H9 (cell line): ENCODE measurements at regions not wholly inside any gene's neighbourhood (a gene's known extent, or its start where the extent isn't known, plus 50 kb on each side); places are given as distances from the start of the nearest gene placed in this dataset.
A peak's percentile ranks its signal among the peaks of the same experiment; 100 is the strongest.

Experiments used
- DNase-seq: peaks from one replicate; pipeline ENCODE4 v3.0.0-alpha.2; 2017
- H2AFZ ChIP-seq: one replicate; pipeline ENCODE4 v1.6.1; 2013; ENCODE audit warnings: mild to moderate bottlenecking, low read length, control low read depth, moderate library complexity
- H2AK5ac ChIP-seq: 2 replicates; pipeline ENCODE4 v1.6.1; 2013; ENCODE audit warnings: low read length, control low read depth, mixed read lengths; ENCODE audit not compliant: insufficient read length
- H2BK120ac ChIP-seq: one replicate; pipeline ENCODE4 v1.6.1; 2013; ENCODE audit warnings: low read depth, mild to moderate bottlenecking, low read length, control low read depth, inconsistent platforms; ENCODE audit not compliant: poor library complexity, severe bottlenecking
- H2BK12ac ChIP-seq: 2 replicates; pipeline ENCODE4 v1.6.1; 2013; ENCODE audit warnings: low read length, control low read depth, mixed read lengths, low read depth; ENCODE audit not compliant: insufficient read length
- H2BK15ac ChIP-seq: 2 replicates; pipeline ENCODE4 v1.6.1; 2013; ENCODE audit warnings: low read depth, low read length, control low read depth
- H2BK20ac ChIP-seq: one replicate; pipeline ENCODE4 v1.6.1; 2013; ENCODE audit warnings: low read depth, mild to moderate bottlenecking, low read length, control low read depth, inconsistent platforms; ENCODE audit not compliant: poor library complexity, severe bottlenecking
- H2BK5ac ChIP-seq: 2 replicates; pipeline ENCODE4 v1.6.1; 2013; ENCODE audit warnings: low read length, control low read depth, mixed read lengths; ENCODE audit not compliant: insufficient read length
- H3K14ac ChIP-seq: 2 replicates; pipeline ENCODE4 v1.6.1; 2013; ENCODE audit warnings: low read length, control low read depth; ENCODE audit not compliant: insufficient read depth
- H3K18ac ChIP-seq: 2 replicates; pipeline ENCODE4 v1.6.1; 2013; ENCODE audit warnings: low read depth, mild to moderate bottlenecking, mixed read lengths, low read length, control low read depth; ENCODE audit not compliant: insufficient read length
- H3K23ac ChIP-seq: 2 replicates; pipeline ENCODE4 v1.6.1; 2013; ENCODE audit warnings: low read length, control low read depth, mixed read lengths, low read depth; ENCODE audit not compliant: insufficient read length
- H3K23me2 ChIP-seq: 2 replicates; pipeline ENCODE4 v1.6.1; 2013; ENCODE audit warnings: low read depth, mild to moderate bottlenecking, mixed read lengths, low read length, control low read depth; ENCODE audit not compliant: insufficient read length, poor library complexity, severe bottlenecking
- H3K27ac ChIP-seq: 2 replicates; pipeline ENCODE4 v1.5.1; 2013; ENCODE audit warnings: low read length, control low read depth, mixed read lengths, low read depth; ENCODE audit not compliant: insufficient read length
- H3K27me3 ChIP-seq: 2 replicates; pipeline ENCODE4 v1.6.1; 2013; ENCODE audit warnings: low read length, control low read depth, inconsistent platforms; ENCODE audit not compliant: insufficient read depth
- H3K4ac ChIP-seq: 2 replicates; pipeline ENCODE4 v1.6.1; 2013; ENCODE audit warnings: low read depth, mild to moderate bottlenecking, control low read depth, inconsistent platforms, low read length, moderate library complexity
- H3K4me1 ChIP-seq: 2 replicates; pipeline ENCODE4 v1.6.1; 2013; ENCODE audit warnings: low read length, control low read depth, inconsistent platforms; ENCODE audit not compliant: insufficient read depth
- H3K4me2 ChIP-seq: 2 replicates; pipeline ENCODE4 v1.6.1; 2013; ENCODE audit warnings: low read length, control low read depth, mixed read lengths; ENCODE audit not compliant: insufficient read length, insufficient read depth
- H3K56ac ChIP-seq: 2 replicates; pipeline ENCODE4 v1.6.1; 2013; ENCODE audit warnings: low read depth, mild to moderate bottlenecking, mixed read lengths, low read length, control low read depth; ENCODE audit not compliant: insufficient read length
- H3K79me1 ChIP-seq: 2 replicates; pipeline ENCODE4 v1.6.1; 2013; ENCODE audit warnings: low read depth, mild to moderate bottlenecking, moderate library complexity, low read length, control low read depth, inconsistent platforms; ENCODE audit not compliant: insufficient read depth, poor library complexity, severe bottlenecking
- H3K79me2 ChIP-seq: 2 replicates; pipeline ENCODE4 v1.6.1; 2013; ENCODE audit warnings: low read length, control low read depth, inconsistent platforms; ENCODE audit not compliant: insufficient read depth
- H3K9ac ChIP-seq: 2 replicates; pipeline ENCODE4 v1.6.1; 2013; ENCODE audit warnings: low read length, control low read depth, mixed read lengths; ENCODE audit not compliant: insufficient read length; ENCODE audit errors: extremely low read depth
- H3K9me3 ChIP-seq: one replicate; pipeline ENCODE4 v1.6.1; 2013; ENCODE audit warnings: low read depth, low read length, inconsistent platforms; ENCODE audit not compliant: control insufficient read depth
- H3T11ph ChIP-seq: one replicate; pipeline ENCODE4 v1.6.1; 2013; ENCODE audit warnings: mild to moderate bottlenecking, low read length, control low read depth, inconsistent platforms
- H4K20me1 ChIP-seq: one replicate; pipeline ENCODE4 v1.6.1; 2013; ENCODE audit not compliant: control insufficient read depth, insufficient read length, insufficient read depth
- H4K5ac ChIP-seq: 2 replicates; pipeline ENCODE4 v1.6.1; 2013; ENCODE audit warnings: low read depth, mild to moderate bottlenecking, mixed read lengths, low read length, control low read depth; ENCODE audit not compliant: insufficient read length
- H4K8ac ChIP-seq: replicated peaks from 2 replicates; pipeline ENCODE4 v1.6.1; 2013; ENCODE audit warnings: low read length, control low read depth, mixed read lengths, low read depth; ENCODE audit not compliant: insufficient read length
- H4K91ac ChIP-seq: 2 replicates; pipeline ENCODE4 v1.6.1; 2013; ENCODE audit warnings: low read depth, mild to moderate bottlenecking, moderate library complexity, mixed read lengths, low read length, control low read depth; ENCODE audit not compliant: insufficient read length
- H3K27ac Mint-ChIP-seq, 3 experiments: 2 replicates in 2 of 3; 3 replicates in 1 of 3; pipeline ENCODE4 v1.8.0; 2020 to 2021; ENCODE audit warnings: mixed read lengths in 3 of 3, mild to moderate bottlenecking in 1 of 3, moderate library complexity in 1 of 3
- H3K27me3 Mint-ChIP-seq: 2 replicates; pipeline ENCODE4 v1.8.0; 2021; ENCODE audit warnings: low read depth, mild to moderate bottlenecking, moderate library complexity, mixed read lengths
- H3K36me3 Mint-ChIP-seq, 3 experiments: 2 replicates in 2 of 3; 3 replicates in 1 of 3; pipeline ENCODE4 v1.8.0; 2020 to 2021; ENCODE audit warnings: low read depth in 3 of 3, mixed read lengths in 3 of 3; ENCODE audit not compliant: insufficient read depth in 1 of 3
- H3K4me1 Mint-ChIP-seq, 2 experiments: 2 replicates each; pipeline ENCODE4 v1.8.0; 2020; ENCODE audit warnings: mixed read lengths in 2 of 2
- H3K4me3 Mint-ChIP-seq, 2 experiments: 2 replicates in 1 of 2; 3 replicates in 1 of 2; pipeline ENCODE4 v1.8.0; 2020 to 2021; ENCODE audit warnings: mild to moderate bottlenecking in 2 of 2, mixed read lengths in 2 of 2, moderate library complexity in 1 of 2
- H3K9me3 Mint-ChIP-seq, 2 experiments: 2 replicates in 1 of 2; 3 replicates in 1 of 2; pipeline ENCODE4 v1.8.0; 2020; ENCODE audit warnings: mild to moderate bottlenecking in 2 of 2, mixed read lengths in 2 of 2, moderate library complexity in 1 of 2
- WGBS: extraction: QIAGEN DNeasy Blood & Tissue Kit; methylation state at CpG from one replicate; pipeline ENCODE4 v1.1.7; 2013; ENCODE audit warnings: missing lambda C conversion rate, low lambda C conversion rate, mixed read lengths; ENCODE audit not compliant: insufficient read length; ENCODE audit errors: extremely low coverage; 5-methylcytosine and 5-hydroxymethylcytosine counted together
- TF ChIP-seq, protein P1 (sequence below): fragments of 200-600 bp; sonication (generic); conservative IDR thresholded peaks from 3 replicates; pipeline ENCODE4 v1.8.0; 2021; ENCODE audit warnings: antibody characterized with exemption, mild to moderate bottlenecking

DNA sequence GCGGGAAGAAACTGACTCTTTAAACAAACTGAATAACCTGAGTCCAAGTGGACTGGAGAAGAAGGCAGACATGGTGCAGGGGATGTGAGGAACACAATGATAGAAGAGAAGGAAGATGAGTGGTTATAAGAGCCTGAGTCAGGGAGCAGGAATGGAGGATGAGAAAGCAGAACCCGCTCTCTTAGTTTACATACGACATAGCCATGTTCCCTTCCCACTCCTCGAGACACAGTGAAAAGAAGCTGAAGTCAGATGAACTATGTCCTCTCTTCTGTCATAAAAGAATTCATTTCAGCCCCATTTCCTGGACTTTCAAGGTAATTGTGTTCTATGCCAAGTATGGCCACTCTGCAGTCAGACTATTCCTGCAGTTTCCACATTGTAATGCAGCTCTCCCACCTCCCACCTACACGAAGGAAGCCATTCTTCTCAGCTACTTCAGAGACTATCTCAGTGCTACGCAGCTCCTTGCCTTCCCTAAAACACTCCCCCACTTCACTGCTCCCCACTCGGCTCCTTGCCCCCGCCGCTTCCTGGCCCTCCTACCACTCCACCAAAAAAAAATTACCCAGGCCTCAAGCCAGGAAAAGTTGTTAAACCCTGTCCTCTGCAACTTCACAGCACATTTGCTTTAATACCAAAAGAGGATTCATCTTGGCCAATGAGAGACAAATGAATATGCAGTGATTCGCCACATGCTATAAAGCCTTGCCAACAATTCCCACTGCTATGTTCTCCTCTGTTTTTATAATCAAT is 323.4 kb upstream of the EPHA4 start:
- Mint-ChIP-seq H3K27me3 (no peaks in the 10 kb centered on the region; the same call in 1 of the 2 replicates), H3K4me3 (no peak overlapping the region), H3K9me3 (peaks cover 10 to 17% of the 10 kb centered on the region in 2 experiments), H3K36me3 (peaks cover 3 to 14% (median 12%) of the 10 kb centered on the region in 3 experiments; a peak in 5 of 7 replicates), H3K27ac (peak overlapping the region in 2 of 3 experiments; percentile 13 to 89; a peak in 2 of 7 replicates), H3K4me1 (peaks cover 20 to 26% of the 10 kb centered on the region in 2 experiments)
- Histone ChIP-seq H3K14ac (no peak overlapping the region), H2AFZ (no peak overlapping the region), H3K23me2 (no peaks in the 10 kb centered on the region), H2BK12ac (no peak overlapping the region), H4K91ac (no peak overlapping the region), H2AK5ac (no peak overlapping the region), H2BK120ac (no peak overlapping the region), H4K8ac (no peak overlapping the region), H2BK5ac (no peak overlapping the region), H2BK15ac (no peak overlapping the region), H3K79me1 (no peaks in the 10 kb centered on the region), H3K9me3 (no peaks in the 10 kb centered on the region), H3K56ac (no peak overlapping the region), H3K4me2 (no peak overlapping the region), H3K23ac (no peak overlapping the region), H3K18ac (no peak overlapping the region), H3K9ac (no peak overlapping the region), H4K5ac (no peak overlapping the region), H2BK20ac (no peak overlapping the region), H3K79me2 (no peaks in the 10 kb centered on the region), H4K20me1 (no peaks in the 10 kb centered on the region), H3K4me1 (no peaks in the 10 kb centered on the region), H3K27me3 (no peaks in the 10 kb centered on the region), H3T11ph (no peak overlapping the region), H3K4ac (no peak overlapping the region), H3K27ac (no peak overlapping the region)
- TF ChIP-seq, protein P1, sequence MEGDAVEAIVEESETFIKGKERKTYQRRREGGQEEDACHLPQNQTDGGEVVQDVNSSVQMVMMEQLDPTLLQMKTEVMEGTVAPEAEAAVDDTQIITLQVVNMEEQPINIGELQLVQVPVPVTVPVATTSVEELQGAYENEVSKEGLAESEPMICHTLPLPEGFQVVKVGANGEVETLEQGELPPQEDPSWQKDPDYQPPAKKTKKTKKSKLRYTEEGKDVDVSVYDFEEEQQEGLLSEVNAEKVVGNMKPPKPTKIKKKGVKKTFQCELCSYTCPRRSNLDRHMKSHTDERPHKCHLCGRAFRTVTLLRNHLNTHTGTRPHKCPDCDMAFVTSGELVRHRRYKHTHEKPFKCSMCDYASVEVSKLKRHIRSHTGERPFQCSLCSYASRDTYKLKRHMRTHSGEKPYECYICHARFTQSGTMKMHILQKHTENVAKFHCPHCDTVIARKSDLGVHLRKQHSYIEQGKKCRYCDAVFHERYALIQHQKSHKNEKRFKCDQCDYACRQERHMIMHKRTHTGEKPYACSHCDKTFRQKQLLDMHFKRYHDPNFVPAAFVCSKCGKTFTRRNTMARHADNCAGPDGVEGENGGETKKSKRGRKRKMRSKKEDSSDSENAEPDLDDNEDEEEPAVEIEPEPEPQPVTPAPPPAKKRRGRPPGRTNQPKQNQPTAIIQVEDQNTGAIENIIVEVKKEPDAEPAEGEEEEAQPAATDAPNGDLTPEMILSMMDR, result no peak
- WGBS, result no CpG with 5 or more reads among the region's 10 CpGs
- no peak for DNase-seq
